Neural cell (in vitro differentiated cells): ENCODE measurements at regions not wholly inside any gene's neighbourhood (a gene's known extent, or its start where the extent isn't known, plus 50 kb on each side); places are given as distances from the start of the nearest gene placed in this dataset.

Source experiments
- CTCF ChIP-seq: fragments of 450-650 bp; IDR thresholded peaks from 2 replicates; pipeline ENCODE4 v1.5.1; 2014; ENCODE audit warnings: antibody characterized with exemption, mild to moderate bottlenecking, moderate library complexity; ENCODE audit not compliant: poor library complexity, severe bottlenecking
- EP300 ChIP-seq: fragments of 450-650 bp; conservative IDR thresholded peaks from 2 replicates; pipeline ENCODE4 v1.6.1; 2014; ENCODE audit warnings: antibody characterized with exemption, mild to moderate bottlenecking, moderate library complexity; ENCODE audit not compliant: poor library complexity, severe bottlenecking
- MXI1 ChIP-seq: fragments of 450-650 bp; conservative IDR thresholded peaks from 2 replicates; pipeline ENCODE4 v1.6.1; 2014; ENCODE audit warnings: antibody characterized with exemption, mild to moderate bottlenecking; ENCODE audit not compliant: poor library complexity, severe bottlenecking
- POLR2AphosphoS5 ChIP-seq: IDR thresholded peaks from 2 replicates; pipeline ENCODE4 v1.6.1; 2012
- RAD21 ChIP-seq: fragments of 450-650 bp; conservative IDR thresholded peaks from 2 replicates; pipeline ENCODE4 v1.6.1; 2014; ENCODE audit warnings: antibody characterized with exemption, mild to moderate bottlenecking, moderate library complexity

GRCh38 chr12:92403210-92404175 is 257.8 kb upstream of the BTG1 start:
- TF ChIP-seq CTCF (no peak), MXI1 (no peak), EP300 (no peak), RAD21 (no peak), POLR2AphosphoS5 (no peak)
